ENCODE measurements at regions not wholly inside any gene's neighbourhood (a gene's known extent, or its start where the extent isn't known, plus 50 kb on each side); places are given as distances from the start of the nearest gene placed in this dataset.

DNA sequence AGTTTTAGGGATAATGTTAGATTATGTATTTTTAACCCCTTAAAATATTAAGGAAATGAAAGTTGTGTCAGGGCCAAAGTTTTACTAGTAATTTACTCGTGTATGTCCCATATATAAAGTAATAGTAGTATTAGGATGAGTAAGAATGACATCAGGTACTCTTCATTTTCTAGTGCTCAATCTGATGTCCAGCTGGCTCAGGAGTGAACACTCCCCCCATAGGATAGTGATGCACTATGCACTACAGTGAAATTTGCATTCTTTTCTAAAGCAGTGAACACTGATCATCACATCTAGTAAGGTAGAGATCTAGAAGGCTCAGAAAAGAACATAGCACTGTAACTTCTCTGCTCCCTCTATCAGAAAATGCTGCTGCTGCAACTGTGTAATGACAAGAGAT is 409.7 kb downstream of the GLUD2 start:
- Mint-ChIP-seq H3K27ac (no peak overlapping the region), H3K9me3 (0 out of 2 replicates have a peak, but pooled peaks cover 4% of the 10 kb centered on the region), H3K4me1 (ENCODE audit: low read depth) (no peaks in the 10 kb centered on the region), H3K4me3 (no peak overlapping the region), H3K36me3 (ENCODE audit: low read depth) (no peaks in the 10 kb centered on the region), H3K27me3 (ENCODE audit: insufficient read depth) (no peaks in the 10 kb centered on the region)
- DNase-seq = no peak
- TF ChIP-seq, protein P1, sequence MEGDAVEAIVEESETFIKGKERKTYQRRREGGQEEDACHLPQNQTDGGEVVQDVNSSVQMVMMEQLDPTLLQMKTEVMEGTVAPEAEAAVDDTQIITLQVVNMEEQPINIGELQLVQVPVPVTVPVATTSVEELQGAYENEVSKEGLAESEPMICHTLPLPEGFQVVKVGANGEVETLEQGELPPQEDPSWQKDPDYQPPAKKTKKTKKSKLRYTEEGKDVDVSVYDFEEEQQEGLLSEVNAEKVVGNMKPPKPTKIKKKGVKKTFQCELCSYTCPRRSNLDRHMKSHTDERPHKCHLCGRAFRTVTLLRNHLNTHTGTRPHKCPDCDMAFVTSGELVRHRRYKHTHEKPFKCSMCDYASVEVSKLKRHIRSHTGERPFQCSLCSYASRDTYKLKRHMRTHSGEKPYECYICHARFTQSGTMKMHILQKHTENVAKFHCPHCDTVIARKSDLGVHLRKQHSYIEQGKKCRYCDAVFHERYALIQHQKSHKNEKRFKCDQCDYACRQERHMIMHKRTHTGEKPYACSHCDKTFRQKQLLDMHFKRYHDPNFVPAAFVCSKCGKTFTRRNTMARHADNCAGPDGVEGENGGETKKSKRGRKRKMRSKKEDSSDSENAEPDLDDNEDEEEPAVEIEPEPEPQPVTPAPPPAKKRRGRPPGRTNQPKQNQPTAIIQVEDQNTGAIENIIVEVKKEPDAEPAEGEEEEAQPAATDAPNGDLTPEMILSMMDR (IDR thresholded peaks at IDR 0.05) = no peak

DNA sequence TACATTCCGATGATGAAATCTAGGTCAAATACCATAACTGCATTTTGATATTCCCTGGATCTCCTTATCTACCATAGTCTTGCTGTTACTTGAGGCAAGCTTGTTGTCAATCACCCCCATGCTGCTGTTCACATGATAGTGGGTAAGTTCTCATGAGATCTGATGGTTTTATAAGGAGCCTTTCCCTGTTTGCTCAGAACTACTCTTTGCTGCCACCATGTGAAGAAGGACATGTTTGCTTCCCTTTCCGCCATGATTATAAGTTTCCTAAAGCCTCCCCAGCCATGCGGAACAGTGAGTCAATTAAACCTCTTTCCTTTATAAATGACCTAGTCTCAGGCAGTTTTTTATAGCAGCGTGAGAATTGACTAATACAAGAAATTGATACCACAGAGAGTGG is 432.0 kb downstream of the GLUD2 start:
- TF ChIP-seq, protein P1 (IDR thresholded peaks at IDR 0.05) = no peak

DNA sequence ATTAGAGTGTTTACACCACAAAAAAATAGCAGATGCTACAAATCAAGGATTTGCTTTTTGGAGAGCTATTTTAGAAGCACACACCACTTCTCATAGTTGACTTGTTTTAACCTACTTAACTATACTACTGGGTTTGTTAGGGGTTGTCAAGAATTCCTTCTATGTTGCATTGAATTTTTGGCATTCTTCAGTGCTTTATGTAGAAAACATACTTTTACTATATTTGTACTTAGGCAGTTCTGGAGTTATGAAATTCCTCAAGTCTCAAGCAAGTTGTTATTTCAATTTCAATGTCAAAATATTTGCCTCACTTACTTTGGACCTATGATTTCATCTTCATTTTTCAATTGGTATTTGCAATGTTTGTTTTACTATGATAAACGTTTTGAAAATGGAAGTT is 449.6 kb downstream of the GLUD2 start:
- Mint-ChIP-seq H3K4me1 (ENCODE audit: low read depth) (no peaks in the 10 kb centered on the region), H3K27me3 (ENCODE audit: insufficient read depth) (no peaks in the 10 kb centered on the region; the same call in 1 of the 2 replicates), H3K4me3 (no peak overlapping the region), H3K36me3 (ENCODE audit: low read depth) (no peaks in the 10 kb centered on the region), H3K9me3 (peaks cover 4% of the 10 kb centered on the region), H3K27ac (no peak overlapping the region)
- DNase-seq = no peak
- TF ChIP-seq, protein P1 (IDR thresholded peaks at IDR 0.05) = no peak

More for the DNA sequence above, 432.0 kb downstream of the GLUD2 start:
- Mint-ChIP-seq H3K4me3 (no peak overlapping the region), H3K27ac (no peak overlapping the region), H3K4me1 (ENCODE audit: low read depth) (no peaks in the 10 kb centered on the region), H3K9me3 (no peaks in the 10 kb centered on the region), H3K27me3 (ENCODE audit: insufficient read depth) (no peaks in the 10 kb centered on the region), H3K36me3 (ENCODE audit: low read depth) (no peaks in the 10 kb centered on the region)
- DNase-seq = no peak

DNA sequence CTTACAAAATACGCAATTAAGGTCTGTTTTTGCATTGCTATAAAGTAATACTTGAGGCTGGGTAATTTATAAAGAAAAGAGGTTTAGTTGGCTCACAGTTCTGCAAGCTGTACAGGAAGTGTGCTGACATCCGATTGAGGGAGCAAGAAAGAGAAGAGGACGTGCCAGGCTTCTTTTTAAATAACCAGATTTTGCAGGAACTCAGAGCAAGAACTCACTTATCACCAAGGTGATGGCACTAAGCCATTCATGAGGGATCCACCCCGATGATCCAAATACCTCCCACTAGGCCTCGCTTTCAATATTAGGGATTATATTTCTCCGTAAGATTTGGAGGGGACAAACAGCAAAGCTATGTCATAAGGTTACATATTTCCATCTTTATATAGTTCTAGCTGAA is 456.7 kb downstream of the GLUD2 start:
- no peaks in the 10 kb centered on the region for H3K4me1 Mint-ChIP-seq (ENCODE audit: low read depth)
- no peaks in the 10 kb centered on the region for H3K9me3 Mint-ChIP-seq
- no peaks in the 10 kb centered on the region for H3K36me3 Mint-ChIP-seq (ENCODE audit: low read depth)
- TF ChIP-seq, protein P1 (IDR thresholded peaks at IDR 0.05) = no peak
- no peak overlapping the region for H3K4me3 Mint-ChIP-seq
- no peaks in the 10 kb centered on the region for H3K27me3 Mint-ChIP-seq (ENCODE audit: insufficient read depth)
- no peak overlapping the region for H3K27ac Mint-ChIP-seq
- no peak for DNase-seq

DNA sequence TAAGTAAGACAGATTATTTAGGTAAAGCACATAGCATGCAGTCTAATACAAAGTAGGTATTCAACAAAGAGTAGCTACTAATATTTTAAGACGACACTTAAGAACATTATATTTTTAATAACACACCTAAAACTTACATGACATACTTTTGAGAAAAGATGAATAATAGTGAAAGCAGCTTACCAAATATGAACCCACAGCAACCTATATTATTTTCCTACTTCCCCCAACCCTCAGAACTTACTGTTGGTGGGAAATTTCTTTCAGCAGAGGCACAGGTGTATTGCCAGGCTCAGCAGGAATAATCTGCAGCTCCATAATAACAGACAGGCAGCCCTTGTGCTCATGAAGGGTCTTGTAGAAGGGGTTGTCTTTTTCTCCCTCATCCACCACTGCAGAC is 498.9 kb downstream of the GLUD2 start:
- no peak overlapping the region for H3K27ac Mint-ChIP-seq
- H3K27me3 Mint-ChIP-seq (ENCODE audit: insufficient read depth) = no peaks in the 10 kb centered on the region
- TF ChIP-seq, protein P1 (IDR thresholded peaks at IDR 0.05) = no peak
- no peak for DNase-seq
- H3K4me3 Mint-ChIP-seq = no peak overlapping the region
- H3K36me3 Mint-ChIP-seq (ENCODE audit: low read depth) = no peaks in the 10 kb centered on the region
- no peaks in the 10 kb centered on the region for H3K9me3 Mint-ChIP-seq
- H3K4me1 Mint-ChIP-seq (ENCODE audit: low read depth) = no peaks in the 10 kb centered on the region

DNA sequence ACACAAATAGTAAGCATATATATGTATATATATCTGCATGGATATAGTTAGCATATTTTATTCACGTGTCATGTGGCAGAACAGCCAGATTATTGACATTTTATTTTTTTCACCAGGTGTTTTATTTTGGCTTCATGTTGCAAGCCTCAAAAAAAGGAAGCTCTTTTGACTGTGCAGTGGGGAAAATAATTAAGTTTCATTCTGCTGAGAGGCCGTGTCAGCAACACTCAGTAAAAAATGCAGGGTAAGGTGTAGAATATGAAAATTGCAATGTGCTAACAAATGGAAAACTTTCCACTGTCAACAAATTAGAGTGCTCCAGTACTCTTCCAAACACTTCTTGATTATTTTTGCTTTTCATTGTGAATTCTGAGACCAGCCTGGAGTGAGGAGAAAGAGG is 511.5 kb downstream of the GLUD2 start:
- TF ChIP-seq, protein P1 (IDR thresholded peaks at IDR 0.05) = no peak
- H3K4me1 Mint-ChIP-seq (ENCODE audit: low read depth) = no peaks in the 10 kb centered on the region
- H3K9me3 Mint-ChIP-seq = peaks cover 3% of the 10 kb centered on the region; the same call in 1 of the 2 replicates
- H3K27ac Mint-ChIP-seq = no peak overlapping the region
- H3K27me3 Mint-ChIP-seq (ENCODE audit: insufficient read depth) = no peaks in the 10 kb centered on the region; the same call in 1 of the 2 replicates
- DNase-seq = no peak
- H3K36me3 Mint-ChIP-seq (ENCODE audit: low read depth) = no peaks in the 10 kb centered on the region
- H3K4me3 Mint-ChIP-seq = no peak overlapping the region
